ENCODE measurements at regions not wholly inside any gene's neighbourhood (a gene's known extent, or its start where the extent isn't known, plus 50 kb on each side); places are given as distances from the start of the nearest gene placed in this dataset.

DNA sequence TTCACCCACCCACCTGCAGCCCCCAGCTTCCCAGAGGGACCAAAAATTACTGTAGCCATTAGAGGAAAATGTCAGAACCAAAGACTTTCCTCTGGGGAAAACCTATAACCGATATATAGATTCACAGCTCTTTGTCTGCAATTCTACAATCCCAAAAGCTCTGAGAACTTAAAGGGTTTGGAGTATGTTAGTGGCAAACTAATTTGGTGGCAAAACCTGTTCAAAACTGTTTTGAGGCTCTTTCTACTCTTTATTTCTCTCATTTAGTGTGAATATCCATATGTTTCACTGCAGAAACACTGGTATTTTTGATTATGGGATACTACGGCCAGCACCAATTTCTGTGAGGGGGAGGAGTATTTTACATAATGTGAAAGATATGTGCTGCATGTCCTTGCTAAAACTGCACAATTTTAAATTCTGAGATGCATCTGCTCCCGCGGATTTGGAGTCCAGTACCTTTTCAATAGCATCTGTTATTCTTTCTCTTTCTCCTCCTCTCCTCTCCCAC, 87.5 kb upstream of the MTNR1B start:
- TF ChIP-seq, protein P1, sequence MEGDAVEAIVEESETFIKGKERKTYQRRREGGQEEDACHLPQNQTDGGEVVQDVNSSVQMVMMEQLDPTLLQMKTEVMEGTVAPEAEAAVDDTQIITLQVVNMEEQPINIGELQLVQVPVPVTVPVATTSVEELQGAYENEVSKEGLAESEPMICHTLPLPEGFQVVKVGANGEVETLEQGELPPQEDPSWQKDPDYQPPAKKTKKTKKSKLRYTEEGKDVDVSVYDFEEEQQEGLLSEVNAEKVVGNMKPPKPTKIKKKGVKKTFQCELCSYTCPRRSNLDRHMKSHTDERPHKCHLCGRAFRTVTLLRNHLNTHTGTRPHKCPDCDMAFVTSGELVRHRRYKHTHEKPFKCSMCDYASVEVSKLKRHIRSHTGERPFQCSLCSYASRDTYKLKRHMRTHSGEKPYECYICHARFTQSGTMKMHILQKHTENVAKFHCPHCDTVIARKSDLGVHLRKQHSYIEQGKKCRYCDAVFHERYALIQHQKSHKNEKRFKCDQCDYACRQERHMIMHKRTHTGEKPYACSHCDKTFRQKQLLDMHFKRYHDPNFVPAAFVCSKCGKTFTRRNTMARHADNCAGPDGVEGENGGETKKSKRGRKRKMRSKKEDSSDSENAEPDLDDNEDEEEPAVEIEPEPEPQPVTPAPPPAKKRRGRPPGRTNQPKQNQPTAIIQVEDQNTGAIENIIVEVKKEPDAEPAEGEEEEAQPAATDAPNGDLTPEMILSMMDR (IDR thresholded peaks at IDR 0.05): no peak
- TF ChIP-seq POLR2AphosphoS5 (IDR thresholded peaks at IDR 0.05; ENCODE audit: low read depth, low read length): no peak

Data from Panc1 (cell line).